H1 (cell line): ENCODE measurements at regions not wholly inside any gene's neighbourhood (a gene's known extent, or its start where the extent isn't known, plus 50 kb on each side); places are given as distances from the start of the nearest gene placed in this dataset.

Experiments used
- CTCF ChIA-PET: fragments of 300-600 bp; sonication (Branson Sonifier 250); formaldehyde crosslinking; loops from one replicate; lab custom pipeline; 2021; ENCODE audit not compliant: partially characterized antibody; lab: Charles Lee
- POLR2A ChIA-PET: fragments of 300-600 bp; sonication (Branson Sonifier 250); formaldehyde crosslinking; loops from one replicate; lab custom pipeline; 2021; ENCODE audit warnings: inconsistent platforms; ENCODE audit not compliant: partially characterized antibody; lab: Charles Lee
- DNase-seq, 2 experiments: peaks; one replicate each; pipeline versions ENCODE4 v3.0.0 to v3.0.0-alpha.2; 2010 to 2022; ENCODE audit warnings: low spot score in 2 of 2, low read depth in 1 of 2, mixed read lengths in 1 of 2
- FAIRE-seq: peaks from 2 replicates; lab custom pipeline; 2011; peaks lifted over from hg19 to GRCh38; lab: Jason Lieb, UNC
- H2AFZ ChIP-seq: 2 replicates; pipeline ENCODE4 v1.8.1; 2012; ENCODE audit warnings: low read length, inconsistent platforms
- H2AK5ac ChIP-seq: 2 replicates; pipeline ENCODE4 v1.6.1; 2013; ENCODE audit warnings: low read depth, low read length
- H2BK120ac ChIP-seq: replicated peaks from 2 replicates; pipeline ENCODE3; 2013; ENCODE audit warnings: low read depth, low read length, inconsistent platforms
- H2BK12ac ChIP-seq: 2 replicates; pipeline ENCODE4 v1.6.1; 2013; ENCODE audit warnings: low read depth, low read length
- H2BK15ac ChIP-seq: 2 replicates; pipeline ENCODE4 v1.6.1; 2013; ENCODE audit warnings: low read length
- H2BK20ac ChIP-seq: 2 replicates; pipeline ENCODE4 v1.6.1; 2013; ENCODE audit warnings: low read length
- H2BK5ac ChIP-seq: 2 replicates; pipeline ENCODE4 v1.6.1; 2013; ENCODE audit warnings: low read depth, low read length
- H3K14ac ChIP-seq: 2 replicates; pipeline ENCODE4 v1.6.1; 2013; ENCODE audit warnings: inconsistent platforms; ENCODE audit not compliant: insufficient read length
- H3K18ac ChIP-seq: 2 replicates; pipeline ENCODE4 v1.6.1; 2013; ENCODE audit warnings: low read length; ENCODE audit errors: extremely low read depth
- H3K23ac ChIP-seq: 2 replicates; pipeline ENCODE4 v1.6.1; 2013; ENCODE audit warnings: inconsistent platforms; ENCODE audit not compliant: insufficient read length
- H3K23me2 ChIP-seq: 2 replicates; pipeline ENCODE4 v1.6.1; 2013; ENCODE audit warnings: low read depth, low read length
- H3K27ac ChIP-seq: 2 replicates; pipeline ENCODE4 v1.6.1; 2011; ENCODE audit warnings: low read depth, low read length, inconsistent platforms
- H3K27me3 ChIP-seq, 4 experiments: replicated peaks in 1 of 4; 1 replicate in 1 of 4; 2 replicates in 3 of 4; pipeline versions ENCODE4 v1.6.1 to v1.8.1; 2011 to 2013; ENCODE audit warnings: low read length in 3 of 4, mild to moderate bottlenecking in 3 of 4, inconsistent platforms in 2 of 4, mixed read lengths in 2 of 4, moderate library complexity in 1 of 4; ENCODE audit not compliant: control insufficient read depth in 3 of 4, insufficient read depth in 3 of 4; ENCODE audit errors: extremely low read depth in 1 of 4
- H3K36me3 ChIP-seq, 4 experiments: 2 replicates each; pipeline versions ENCODE4 v1.6.1 to v1.8.1; 2011 to 2013; ENCODE audit warnings: mild to moderate bottlenecking in 4 of 4, low read length in 3 of 4, moderate library complexity in 2 of 4, control low read depth in 1 of 4, inconsistent platforms in 1 of 4; ENCODE audit not compliant: insufficient read depth in 4 of 4, control insufficient read depth in 2 of 4
- H3K4ac ChIP-seq: replicated peaks from 2 replicates; pipeline ENCODE3; 2013; ENCODE audit warnings: low read length, low read depth, mixed read lengths, inconsistent platforms; ENCODE audit not compliant: insufficient read length
- H3K4me1 ChIP-seq, 4 experiments: replicated peaks in 1 of 4; 1 replicate in 1 of 4; 2 replicates in 3 of 4; pipeline versions ENCODE4 v1.6.1 to v1.8.1; 2011 to 2013; ENCODE audit warnings: low read length in 3 of 4, inconsistent platforms in 2 of 4, mixed read lengths in 1 of 4; ENCODE audit not compliant: insufficient read depth in 4 of 4, control insufficient read depth in 3 of 4
- H3K4me2 ChIP-seq, 2 experiments: 2 replicates each; pipeline versions ENCODE4 v1.6.1 to v1.8.1; 2011 to 2013; ENCODE audit warnings: low read depth in 2 of 2, low read length in 2 of 2, control low read depth in 1 of 2, inconsistent platforms in 1 of 2, mild to moderate bottlenecking in 1 of 2; ENCODE audit not compliant: insufficient read depth in 1 of 2
- H3K4me3 ChIP-seq, 4 experiments: fragments of 200-600, 300-600 bp in 1 of 4; sonication (generic), shearing (Covaris generic), sonication (Bioruptor Twin) in 1 of 4; 2 replicates each; pipeline versions ENCODE4 v1.5.1 to v1.8.1; 2011 to 2016; ENCODE audit warnings: low read length in 4 of 4, low read depth in 3 of 4, control low read depth in 2 of 4, inconsistent platforms in 2 of 4, mild to moderate bottlenecking in 2 of 4, mixed read lengths in 1 of 4, moderate library complexity in 1 of 4; ENCODE audit not compliant: insufficient read depth in 2 of 4; ENCODE audit errors: extremely low read depth in 1 of 4
- H3K56ac ChIP-seq: replicated peaks from 2 replicates; pipeline ENCODE3; 2013; ENCODE audit warnings: low read depth, mild to moderate bottlenecking, mixed read lengths, low read length, inconsistent platforms; ENCODE audit not compliant: insufficient read length
- H3K79me1 ChIP-seq: 2 replicates; pipeline ENCODE4 v1.6.1; 2013; ENCODE audit warnings: low read depth, low read length, control low read depth
- H3K79me2 ChIP-seq, 2 experiments: 2 replicates each; pipeline versions ENCODE4 v1.6.1 to v1.8.1; 2012 to 2013; ENCODE audit warnings: low read length in 2 of 2, mild to moderate bottlenecking in 2 of 2, inconsistent platforms in 1 of 2; ENCODE audit not compliant: insufficient read depth in 2 of 2, control insufficient read depth in 1 of 2
- H3K9ac ChIP-seq, 4 experiments: replicated peaks in 1 of 4; 1 replicate in 1 of 4; 2 replicates in 3 of 4; pipeline versions ENCODE4 v1.6.1 to v1.8.1; 2011 to 2013; ENCODE audit warnings: low read depth in 3 of 4, low read length in 3 of 4, control low read depth in 2 of 4, mild to moderate bottlenecking in 2 of 4, moderate library complexity in 2 of 4, inconsistent platforms in 1 of 4; ENCODE audit errors: extremely low read depth in 1 of 4
- H3K9me3 ChIP-seq, 2 experiments: 2 replicates each; pipeline versions ENCODE4 v1.6.1 to v1.8.1; 2012 to 2013; ENCODE audit warnings: mild to moderate bottlenecking in 2 of 2, moderate library complexity in 2 of 2, control low read depth in 1 of 2, inconsistent platforms in 1 of 2, low read depth in 1 of 2, low read length in 1 of 2, mixed read lengths in 1 of 2; ENCODE audit not compliant: insufficient read depth in 2 of 2
- H4K20me1 ChIP-seq, 2 experiments: replicated peaks in 1 of 2; 2 replicates each; pipeline versions ENCODE3 to v1.8.1; 2011 to 2013; ENCODE audit warnings: inconsistent platforms in 2 of 2, low read length in 2 of 2, mild to moderate bottlenecking in 1 of 2; ENCODE audit not compliant: insufficient read depth in 2 of 2, control insufficient read depth in 1 of 2
- H4K5ac ChIP-seq: 2 replicates; pipeline ENCODE4 v1.6.1; 2013; ENCODE audit warnings: low read length, low read depth, mixed read lengths, inconsistent platforms; ENCODE audit not compliant: insufficient read length
- H4K8ac ChIP-seq: 2 replicates; pipeline ENCODE4 v1.8.0; 2013; ENCODE audit warnings: mild to moderate bottlenecking, moderate library complexity, low read length, inconsistent platforms; ENCODE audit not compliant: insufficient read depth; ENCODE audit errors: extremely low read depth
- H4K91ac ChIP-seq: replicated peaks from 2 replicates; pipeline ENCODE3; 2013; ENCODE audit warnings: low read length, mixed read lengths, inconsistent platforms; ENCODE audit not compliant: insufficient read length
- ATF3 ChIP-seq: IDR thresholded peaks from 2 replicates; pipeline ENCODE4 v1.6.1; 2011; ENCODE audit warnings: low read depth, mild to moderate bottlenecking, low read length; ENCODE audit not compliant: insufficient read depth
- BCL11A ChIP-seq, 2 experiments: IDR thresholded peaks; one replicate each; pipeline ENCODE4 v1.6.1; 2011; ENCODE audit warnings: low read depth in 2 of 2, low read length in 2 of 2, mild to moderate bottlenecking in 2 of 2
- BRCA1 ChIP-seq: IDR thresholded peaks from 2 replicates; pipeline ENCODE4 v1.6.1; 2012; ENCODE audit warnings: low read depth, low read length, improper control_type of control experiment
- CEBPB ChIP-seq: IDR thresholded peaks from 2 replicates; pipeline ENCODE4 v1.6.1; 2012; ENCODE audit warnings: low read depth, low read length
- EZH2 ChIP-seq: fragments of 200-600 bp; sonication (generic); IDR thresholded peaks from 2 replicates; pipeline ENCODE4 v1.7.1; 2012; ENCODE audit warnings: low read depth, mild to moderate bottlenecking, moderate library complexity, low read length, inconsistent platforms; ENCODE audit not compliant: severe bottlenecking
- JUN ChIP-seq: IDR thresholded peaks from 2 replicates; pipeline ENCODE4 v1.6.1; 2011; ENCODE audit warnings: low read depth, mild to moderate bottlenecking, improper control_type of control experiment, low read length
- NANOG ChIP-seq: IDR thresholded peaks from 2 replicates; pipeline ENCODE4 v1.6.1; 2011; ENCODE audit warnings: low read length, low read depth, mild to moderate bottlenecking, inconsistent platforms; ENCODE audit not compliant: insufficient read depth, poor library complexity, severe bottlenecking
- SIN3A ChIP-seq, 2 experiments: IDR thresholded peaks in 1 of 2; conservative IDR thresholded peaks in 1 of 2; 2 replicates each; pipeline ENCODE4 v1.6.1; 2011 to 2012; ENCODE audit warnings: low read length in 2 of 2, improper control_type of control experiment in 1 of 2, low read depth in 1 of 2, mild to moderate bottlenecking in 1 of 2
- SRF ChIP-seq: IDR thresholded peaks from 2 replicates; pipeline ENCODE4 v1.6.1; 2011; ENCODE audit warnings: mild to moderate bottlenecking, low read depth, low read length, moderate library complexity
- SUZ12 ChIP-seq: fragments of 200-600 bp; sonication (generic); IDR thresholded peaks from 2 replicates; pipeline ENCODE4 v1.6.1; 2012; ENCODE audit warnings: mild to moderate bottlenecking, inconsistent platforms, low read length, moderate library complexity, mixed read lengths
- TBP ChIP-seq: IDR thresholded peaks from 2 replicates; pipeline ENCODE4 v1.6.1; 2011; ENCODE audit warnings: low read depth, low read length, improper control_type of control experiment
- WGBS, 2 experiments: shearing (Covaris generic) in 1 of 2; methylation state at CpG; one replicate each; pipeline versions ENCODE4 v1.1.6 to v1.1.7; 2013 to 2015; ENCODE audit warnings: low lambda C conversion rate in 2 of 2, mixed read lengths in 2 of 2, inconsistent platforms in 1 of 2, low coverage in 1 of 2, missing lambda C conversion rate in 1 of 2; ENCODE audit not compliant: insufficient replicate concordance in 2 of 2, insufficient coverage in 1 of 2, insufficient read length in 1 of 2; ENCODE audit errors: extremely low coverage in 1 of 2, missing lambda C conversion rate in 1 of 2; 5-methylcytosine and 5-hydroxymethylcytosine counted together

DNA sequence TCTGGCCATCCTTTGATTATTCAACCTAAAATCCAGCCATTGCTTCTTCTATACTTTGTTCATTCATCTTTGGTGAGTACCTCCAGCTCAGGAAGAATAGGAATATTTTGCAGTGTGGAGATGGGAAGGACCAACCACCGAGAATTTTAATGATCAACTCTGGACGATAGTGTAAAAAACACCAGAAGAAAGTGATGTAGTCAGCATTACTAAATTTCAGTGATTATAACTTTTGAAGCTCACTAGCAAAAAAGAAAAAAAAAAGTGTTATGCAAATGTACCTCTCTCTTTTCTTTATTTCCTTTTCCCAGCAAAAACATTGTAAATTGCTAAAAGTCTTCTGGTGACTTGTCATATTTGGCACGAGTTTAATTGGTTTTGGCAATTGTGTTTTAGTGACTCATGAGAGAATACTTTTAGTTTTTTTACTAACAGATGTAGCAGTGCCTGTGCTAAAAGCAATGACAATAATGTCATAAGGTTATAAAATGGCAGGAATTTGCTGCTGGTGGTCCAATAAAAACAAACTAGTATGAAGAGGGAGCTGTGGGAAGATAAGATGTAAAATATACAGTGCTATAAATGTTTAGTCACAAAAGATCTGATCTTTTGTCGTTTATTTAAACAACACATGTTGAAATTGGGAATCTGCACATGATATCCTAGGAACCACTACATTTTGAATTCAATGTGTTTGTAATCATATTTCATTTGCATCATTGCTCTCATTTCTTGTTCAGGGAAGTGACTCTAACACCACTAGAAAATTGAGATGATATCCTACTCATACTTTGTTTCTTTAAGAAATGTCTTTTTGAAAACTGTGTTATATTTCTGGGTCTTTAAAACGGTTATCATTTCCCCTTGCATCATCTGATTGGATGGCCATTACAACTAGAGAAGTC is 81.3 kb upstream of the ERCC6L2 start:
- Histone ChIP-seq H3K56ac (no peak overlapping the region), H3K4me3 (no peak overlapping the region), H3K23ac (no peak overlapping the region), H3K4me2 (no peak overlapping the region), H3K79me2 (no peaks in the 10 kb centered on the region), H3K9me3 (no peaks in the 10 kb centered on the region), H3K36me3 (no peaks in the 10 kb centered on the region), H3K27ac (no peak overlapping the region), H4K8ac (no peak overlapping the region), H4K5ac (no peak overlapping the region), H3K14ac (no peak overlapping the region), H2BK12ac (no peak overlapping the region), H4K20me1 (no peaks in the 10 kb centered on the region), H3K79me1 (no peaks in the 10 kb centered on the region), H2BK20ac (no peak overlapping the region), H3K27me3 (no peaks in the 10 kb centered on the region), H2BK5ac (no peak overlapping the region), H2BK15ac (no peak overlapping the region), H2AFZ (no peak overlapping the region), H3K9ac (no peak overlapping the region), H2BK120ac (no peak overlapping the region), H3K4me1 (no peaks in the 10 kb centered on the region; a peak in 1 of 7 replicates), H4K91ac (no peak overlapping the region), H3K23me2 (no peaks in the 10 kb centered on the region), H3K4ac (no peak overlapping the region), H3K18ac (no peak overlapping the region), H2AK5ac (no peak overlapping the region)
- FAIRE-seq = no peak
- POLR2A ChIA-PET = no interaction called here
- WGBS, 2 experiments = 90% methylated on average over 5 of the region's 5 CpGs; no CpG with 5 or more reads in 1 of the 2 experiments
- CTCF ChIA-PET = interaction anchor here (1.0 kb wide), 1 partner anchor 12 kb away, joined by 3 read pairs; no protein-coding TSS in a partner anchor
- TF ChIP-seq JUN = no peak
- no peak for TF ChIP-seq SRF
- TF ChIP-seq SIN3A (conservative IDR thresholded peaks at IDR 0.05 in 1 of 2, IDR thresholded peaks at IDR 0.05 in 1 of 2; ENCODE audit: low read depth in 1 of 2, low read length in 2 of 2) = no peak
- no peak for TF ChIP-seq NANOG
- TF ChIP-seq BRCA1 = no peak
- no peak for TF ChIP-seq SUZ12
- no peak for TF ChIP-seq ATF3
- no peak for TF ChIP-seq TBP
- no peak for TF ChIP-seq CEBPB
- no peak for TF ChIP-seq EZH2
- no peak for TF ChIP-seq BCL11A (IDR thresholded peaks at IDR 0.05; ENCODE audit: low read depth in 2 of 2, low read length in 2 of 2)
- no peak for DNase-seq
